ENCODE measurements at regions not wholly inside any gene's neighbourhood (a gene's known extent, or its start where the extent isn't known, plus 50 kb on each side); places are given as distances from the start of the nearest gene placed in this dataset.

- TF ChIP-seq CTCF (conservative IDR thresholded peaks at IDR 0.05; ENCODE audit: low read depth, low read length) (no peak), EZH2 (IDR thresholded peaks at IDR 0.05; ENCODE audit: borderline replicate concordance, low read depth, low read length, poor library complexity, severe bottlenecking) (no peak)
Observed at GRCh38 chr5:103708601-103709000, 146.0 kb upstream of the NUDT12 start.

All from A673 (cell line).